Stimulated activated CD4-positive, alpha-beta T cell treated with anti-CD3 and anti-CD28 coated beads, Interleukin-15, amount 100 ng/mL, for 48 hours (primary cell): ENCODE measurements at regions not wholly inside any gene's neighbourhood (a gene's known extent, or its start where the extent isn't known, plus 50 kb on each side); places are given as distances from the start of the nearest gene placed in this dataset.
"Not testable (repeated sequence)": the region's sequence is repeated elsewhere in the genome, so short reads cannot be mapped to it uniquely, and the experiment has no call there.

Experiments
- DNase-seq, 2 donors: peaks; one replicate each; pipeline ENCODE4 v3.0.0-alpha.2; 2020; ENCODE audit warnings: low read depth in 2 of 2

- no peak for DNase-seq
These were observed 142.3 kb downstream of the IGLL1 start for GRCh38 chr22:23437779-23438178.

DNA sequence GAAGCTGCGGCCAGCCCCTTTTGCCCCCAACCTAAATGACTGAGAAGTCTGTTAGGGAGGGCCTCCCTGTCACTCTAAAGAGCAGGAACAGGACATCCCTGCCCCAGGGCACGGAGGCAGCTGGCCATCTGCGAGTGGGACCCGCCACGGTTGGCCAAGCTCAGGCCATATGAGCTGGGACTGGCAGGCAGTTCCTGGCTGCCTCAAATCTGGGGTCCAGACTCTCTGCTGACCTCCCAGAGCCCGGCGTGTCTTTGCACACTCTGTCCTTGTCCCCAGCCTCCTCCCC lies 143.0 kb downstream of the IGLL1 start:
- DNase-seq = not testable (repeated sequence)

DNA sequence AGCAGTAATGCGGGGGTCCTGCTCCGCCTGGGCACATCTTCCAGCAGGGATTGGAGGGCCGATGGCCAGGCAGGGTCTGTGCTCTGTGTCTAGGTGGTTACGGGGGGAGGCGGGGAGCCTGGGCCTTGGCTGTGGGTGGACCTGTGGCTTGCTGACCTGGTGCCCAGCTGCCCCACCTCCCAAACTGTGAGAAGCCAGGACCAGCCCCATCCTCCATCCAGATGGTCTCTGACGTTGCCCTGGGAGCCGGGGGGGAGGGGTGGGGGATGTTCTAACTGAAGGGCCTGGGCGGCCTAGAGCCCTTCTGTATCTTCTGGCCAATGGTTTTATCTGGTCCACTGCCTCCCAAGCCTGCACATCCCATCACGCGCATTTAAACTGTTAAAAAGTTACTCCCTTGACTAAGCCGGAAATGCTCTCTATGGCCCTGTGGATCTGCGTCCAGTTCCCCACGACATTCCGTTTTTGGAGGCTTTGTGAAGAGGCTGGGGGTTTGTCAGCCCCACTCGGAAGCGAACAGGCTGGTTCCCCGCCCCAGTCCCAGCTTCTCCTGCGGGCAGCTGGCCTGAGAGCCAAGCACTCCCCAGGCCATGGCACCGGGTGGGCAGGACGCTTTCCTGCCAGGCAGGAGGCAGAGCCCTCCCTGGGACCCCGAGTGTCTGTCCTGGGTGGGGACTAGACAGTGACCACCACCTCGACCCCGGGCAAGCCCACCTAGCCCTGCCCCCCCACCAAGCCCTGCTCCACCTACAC lies 143.6 kb downstream of the IGLL1 start:
- not testable (repeated sequence) for DNase-seq

DNA sequence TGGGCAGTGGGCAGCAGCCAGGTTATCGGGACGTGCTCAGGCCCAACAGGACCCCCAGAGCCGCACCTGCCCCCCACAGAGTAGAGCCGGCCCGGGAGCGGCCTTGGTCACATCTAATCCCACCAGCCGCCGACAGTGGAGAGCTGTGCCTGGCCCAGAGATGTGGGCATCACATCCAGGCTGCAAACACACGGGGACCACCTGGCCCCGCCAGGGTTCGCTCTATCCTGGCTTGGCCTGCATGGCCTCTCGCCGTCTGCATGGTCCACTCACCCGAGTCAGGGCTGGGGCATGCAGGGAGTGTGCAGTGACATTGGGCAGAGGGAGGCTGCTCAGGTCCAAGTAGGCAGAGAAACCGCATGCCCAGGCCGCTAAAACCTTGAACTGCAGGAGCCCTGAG lies 144.9 kb downstream of the IGLL1 start:
- DNase-seq = not testable (repeated sequence)

GRCh38 chr22:23434198-23434830 lies 145.8 kb downstream of the IGLL1 start:
- DNase-seq = not testable (repeated sequence)

- peak; percentile 14 to 25 for DNase-seq
These were observed 146.7 kb downstream of the IGLL1 start for GRCh38 chr22:23433127-23434005.

- DNase-seq = not testable (repeated sequence)
These were observed 147.4 kb downstream of the IGLL1 start for GRCh38 chr22:23432719-23433118.

DNA sequence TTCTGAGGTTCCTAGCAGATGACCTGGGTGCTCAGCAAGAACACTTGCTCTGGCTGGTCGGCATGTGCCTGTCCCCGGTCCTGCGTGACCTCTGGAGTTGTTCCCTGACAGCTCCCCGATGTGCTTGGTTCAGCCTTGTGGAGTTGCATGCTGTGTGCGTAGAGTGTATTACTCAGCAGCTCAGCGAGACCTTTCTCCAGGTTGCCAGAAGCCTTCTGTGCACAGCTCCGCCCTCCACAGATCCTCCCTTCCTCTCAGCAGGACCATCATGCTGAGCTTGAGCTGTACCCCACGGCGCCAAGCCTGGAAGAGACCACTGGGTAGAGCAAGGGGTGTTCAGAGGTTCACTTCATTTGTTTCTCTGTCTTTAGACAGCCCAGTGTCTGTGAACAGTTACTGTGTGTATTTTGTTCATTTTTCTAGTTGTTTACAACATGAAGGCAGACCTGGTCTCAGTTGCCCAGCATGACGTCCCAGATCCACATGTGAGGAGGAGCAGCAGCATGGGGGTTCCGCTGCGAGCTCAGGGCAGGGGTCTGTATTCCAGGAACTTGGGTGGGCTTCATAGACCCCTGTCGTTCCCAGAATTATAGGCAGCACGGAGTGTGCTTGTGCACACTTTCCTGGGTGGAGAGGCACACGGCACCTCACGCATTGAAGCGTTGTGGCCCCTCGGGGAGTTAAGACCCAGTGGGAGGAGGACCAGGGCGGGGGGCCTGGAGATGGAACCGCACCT lies 148.6 kb downstream of the IGLL1 start:
- DNase-seq = no peak

GRCh38 chr22:23424551-23425068 lies 155.5 kb downstream of the IGLL1 start:
- not testable (repeated sequence) for DNase-seq

GRCh38 chr22:23424031-23424430 lies 156.1 kb downstream of the IGLL1 start:
- no peak for DNase-seq

DNA sequence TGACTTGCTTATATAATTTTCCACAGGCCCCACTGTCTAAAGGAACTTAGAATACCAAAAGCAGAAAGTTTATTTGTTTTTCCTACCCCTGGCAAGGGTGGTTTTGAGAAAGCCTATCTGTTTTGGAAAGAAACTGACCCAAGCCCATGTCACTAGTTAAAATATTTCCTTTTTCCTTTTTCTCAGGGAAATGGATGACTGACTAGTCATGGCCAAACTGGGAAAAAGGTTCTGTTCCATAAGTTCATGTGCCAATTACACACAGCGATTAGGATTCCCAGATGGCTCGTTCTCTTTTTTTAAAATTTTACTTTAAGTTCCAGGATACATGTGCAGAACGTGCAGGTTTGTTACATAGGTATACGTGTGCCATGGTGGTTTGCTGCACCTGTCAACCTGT lies 157.8 kb downstream of the IGLL1 start:
- DNase-seq = not testable (repeated sequence)

- not testable (repeated sequence) for DNase-seq
These were observed 158.8 kb downstream of the IGLL1 start for GRCh38 chr22:23421300-23421699.

- DNase-seq = no peak
These were observed 160.2 kb downstream of the IGLL1 start for GRCh38 chr22:23419931-23420330.

GRCh38 chr22:23419171-23419570 lies 160.9 kb downstream of the IGLL1 start:
- DNase-seq = no peak

DNA sequence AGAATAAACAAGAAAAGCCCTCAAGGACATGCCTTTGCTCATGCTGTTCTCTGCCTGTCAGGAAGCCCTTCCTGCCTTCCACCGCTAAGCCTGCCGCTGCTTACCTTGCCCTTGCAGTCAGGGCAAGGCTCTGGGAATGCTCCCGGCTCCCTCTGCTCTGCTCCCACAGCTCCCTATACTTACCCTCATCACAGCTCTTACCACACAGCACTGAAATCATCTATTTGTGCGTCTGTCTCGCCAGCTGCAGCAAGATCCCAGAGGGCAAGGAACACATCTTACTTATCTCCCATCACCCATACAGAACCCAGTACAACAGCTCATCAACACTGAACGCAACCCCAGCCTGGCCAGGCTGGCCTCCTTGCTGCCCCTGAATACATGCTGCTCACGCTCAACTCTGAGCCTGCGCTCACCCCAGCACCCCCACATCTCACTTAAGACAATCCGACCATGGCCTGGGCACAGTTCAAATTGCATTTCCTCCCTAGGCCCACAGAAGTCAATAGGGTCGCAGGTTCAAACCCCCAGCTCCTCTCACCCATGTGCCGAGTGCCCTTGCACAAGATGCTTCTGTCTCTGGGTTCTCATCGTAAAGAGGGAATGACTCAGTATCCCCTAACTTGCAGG lies 161.8 kb downstream of the IGLL1 start:
- DNase-seq = no peak

DNA sequence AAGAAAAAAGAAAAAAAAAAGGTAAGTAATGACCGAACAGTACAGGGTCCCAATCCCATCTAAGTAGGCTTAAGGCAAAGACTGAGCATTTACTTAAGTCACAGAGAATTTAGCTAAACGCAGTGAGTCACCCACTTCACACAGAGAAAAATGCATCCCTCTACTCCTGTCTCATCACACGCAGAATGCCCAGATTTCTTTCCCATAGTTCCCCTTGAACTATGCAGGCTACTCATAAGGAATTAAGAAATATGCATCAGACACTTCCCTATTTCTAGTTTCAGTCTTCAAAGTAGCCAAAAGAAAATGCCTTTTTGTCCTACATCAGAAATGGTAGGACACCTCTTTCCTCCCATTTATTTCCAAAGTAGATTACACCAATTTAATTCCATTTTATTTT lies 162.8 kb downstream of the IGLL1 start:
- DNase-seq = not testable (repeated sequence)

DNA sequence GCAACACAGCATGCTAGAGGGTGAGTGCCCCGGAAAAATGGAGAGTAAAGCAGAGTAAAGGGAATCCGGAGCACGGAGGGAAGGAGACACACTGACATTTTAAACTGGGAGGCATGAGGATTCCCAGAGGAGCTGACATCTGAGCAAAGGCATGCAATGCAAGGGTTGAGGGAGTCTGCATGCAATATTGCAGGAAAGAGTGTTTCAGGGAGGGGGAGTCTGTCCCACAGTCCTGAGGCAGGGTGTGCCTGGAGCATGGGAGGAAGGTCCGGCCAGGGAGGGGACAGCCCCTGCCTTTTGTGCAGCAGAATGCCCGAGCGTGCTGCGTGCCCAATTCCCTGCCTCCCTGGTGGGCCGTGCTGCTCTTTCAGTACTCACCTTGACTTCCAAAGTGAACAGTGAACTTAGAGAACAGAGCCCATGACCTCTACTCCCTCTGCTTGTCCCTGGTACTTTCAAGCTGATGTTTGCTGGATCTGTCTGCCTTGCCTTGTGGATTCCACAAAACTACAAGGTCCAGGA lies 163.9 kb downstream of the IGLL1 start:
- not testable (repeated sequence) for DNase-seq

DNA sequence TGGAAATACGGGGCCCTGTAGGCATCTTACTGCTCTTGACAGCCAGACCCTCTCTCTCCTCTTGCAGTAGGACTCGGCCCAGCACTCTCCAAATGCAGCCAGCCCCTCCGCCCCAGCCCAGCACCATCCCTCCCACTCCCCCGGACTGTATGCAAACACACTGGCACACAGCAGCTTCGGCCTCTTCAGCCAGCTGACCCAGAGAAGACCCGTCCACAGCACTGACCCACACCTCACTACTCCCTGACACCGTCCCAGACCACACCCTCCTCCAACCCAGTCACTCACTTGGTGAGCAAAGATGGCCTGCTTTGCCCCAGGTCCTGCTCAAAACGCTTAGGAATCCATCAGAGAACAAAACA lies 164.6 kb downstream of the IGLL1 start:
- DNase-seq = no peak

- no peak for DNase-seq
These were observed 165.2 kb downstream of the IGLL1 start for GRCh38 chr22:23414727-23415489.

DNA sequence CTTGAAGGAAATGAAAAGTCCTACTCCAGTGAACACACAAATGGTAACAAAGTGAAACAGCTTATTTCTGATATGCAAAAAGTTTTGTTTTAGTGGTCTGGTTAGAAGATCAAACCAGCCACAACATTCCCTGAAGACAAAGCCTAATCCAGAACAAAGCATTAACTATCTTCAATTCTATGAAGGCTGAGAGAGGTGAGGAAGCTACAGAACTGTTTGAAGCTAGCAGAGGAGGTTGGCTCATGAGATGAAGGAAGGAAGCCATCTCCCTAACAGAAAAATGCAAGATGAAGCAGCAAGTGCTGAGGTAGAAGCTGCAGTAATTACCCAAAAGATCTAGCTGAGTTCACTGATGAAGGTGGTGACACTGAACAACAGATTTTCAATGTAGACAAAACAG lies 168.4 kb downstream of the IGLL1 start:
- DNase-seq = no peak
